ENCODE measurements at regions not wholly inside any gene's neighbourhood (a gene's known extent, or its start where the extent isn't known, plus 50 kb on each side); places are given as distances from the start of the nearest gene placed in this dataset.
A peak's percentile ranks its signal among the peaks of the same experiment; 100 is the strongest.

GRCh38 chr6:166691746-166692145, 64.7 kb upstream of the RPS6KA2 start:
- DNase-seq (ENCODE audit: low read depth), result no peak
- TF ChIP-seq CTCF (IDR thresholded peaks at IDR 0.05; ENCODE audit: low read length, missing control alignments), result no peak
- no peak overlapping the region for H3K4me3 ChIP-seq (replicated peaks; ENCODE audit: low read depth, low read length)

- DNase-seq (ENCODE audit: low read depth), result peak; percentile 57
- no peak overlapping the region for H3K4me3 ChIP-seq (replicated peaks; ENCODE audit: low read depth, low read length)
- TF ChIP-seq CTCF (IDR thresholded peaks at IDR 0.05; ENCODE audit: low read length, missing control alignments), result no peak
Observed at GRCh38 chr6:166691199-166691598, 64.1 kb upstream of the RPS6KA2 start.

- no peak for DNase-seq (ENCODE audit: low read depth)
- no peak for TF ChIP-seq CTCF (IDR thresholded peaks at IDR 0.05; ENCODE audit: low read length, missing control alignments)
- no peak overlapping the region for H3K4me3 ChIP-seq (replicated peaks; ENCODE audit: low read depth, low read length)
Observed at GRCh38 chr6:166689687-166690086, 62.6 kb upstream of the RPS6KA2 start.

GRCh38 chr6:166688901-166689300, 61.9 kb upstream of the RPS6KA2 start:
- no peak for DNase-seq (ENCODE audit: low read depth)
- TF ChIP-seq CTCF (IDR thresholded peaks at IDR 0.05; ENCODE audit: low read length, missing control alignments), result no peak
- no peak overlapping the region for H3K4me3 ChIP-seq (replicated peaks; ENCODE audit: low read depth, low read length)

- no peak for DNase-seq (ENCODE audit: low read depth)
- no peak overlapping the region for H3K4me3 ChIP-seq (replicated peaks; ENCODE audit: low read depth, low read length)
- TF ChIP-seq CTCF (IDR thresholded peaks at IDR 0.05; ENCODE audit: low read length, missing control alignments), result no peak
Observed at GRCh38 chr6:166687879-166688205, 60.8 kb upstream of the RPS6KA2 start.

GRCh38 chr6:166687070-166687878, 60.2 kb upstream of the RPS6KA2 start:
- no peak for DNase-seq (ENCODE audit: low read depth)
- TF ChIP-seq CTCF (IDR thresholded peaks at IDR 0.05; ENCODE audit: low read length, missing control alignments), result no peak
- H3K4me3 ChIP-seq (replicated peaks; ENCODE audit: low read depth, low read length), result no peak overlapping the region

GRCh38 chr6:166686317-166686716, 59.3 kb upstream of the RPS6KA2 start:
- no peak overlapping the region for H3K4me3 ChIP-seq (replicated peaks; ENCODE audit: low read depth, low read length)
- TF ChIP-seq CTCF (IDR thresholded peaks at IDR 0.05; ENCODE audit: low read length, missing control alignments), result no peak
- DNase-seq (ENCODE audit: low read depth), result no peak
